AG09319 (cell line): ENCODE measurements at regions not wholly inside any gene's neighbourhood (a gene's known extent, or its start where the extent isn't known, plus 50 kb on each side); places are given as distances from the start of the nearest gene placed in this dataset.

Source experiments
- DNase-seq: peaks from one replicate; pipeline ENCODE4 v3.0.0-alpha.2; 2010; ENCODE audit warnings: low read depth; ENCODE audit errors: extremely low read depth
- TF ChIP-seq, protein P1 (sequence below): IDR thresholded peaks from 2 replicates; pipeline ENCODE4 v1.5.1; 2011; ENCODE audit warnings: low read depth, mild to moderate bottlenecking, inconsistent platforms, low read length, moderate library complexity

DNA sequence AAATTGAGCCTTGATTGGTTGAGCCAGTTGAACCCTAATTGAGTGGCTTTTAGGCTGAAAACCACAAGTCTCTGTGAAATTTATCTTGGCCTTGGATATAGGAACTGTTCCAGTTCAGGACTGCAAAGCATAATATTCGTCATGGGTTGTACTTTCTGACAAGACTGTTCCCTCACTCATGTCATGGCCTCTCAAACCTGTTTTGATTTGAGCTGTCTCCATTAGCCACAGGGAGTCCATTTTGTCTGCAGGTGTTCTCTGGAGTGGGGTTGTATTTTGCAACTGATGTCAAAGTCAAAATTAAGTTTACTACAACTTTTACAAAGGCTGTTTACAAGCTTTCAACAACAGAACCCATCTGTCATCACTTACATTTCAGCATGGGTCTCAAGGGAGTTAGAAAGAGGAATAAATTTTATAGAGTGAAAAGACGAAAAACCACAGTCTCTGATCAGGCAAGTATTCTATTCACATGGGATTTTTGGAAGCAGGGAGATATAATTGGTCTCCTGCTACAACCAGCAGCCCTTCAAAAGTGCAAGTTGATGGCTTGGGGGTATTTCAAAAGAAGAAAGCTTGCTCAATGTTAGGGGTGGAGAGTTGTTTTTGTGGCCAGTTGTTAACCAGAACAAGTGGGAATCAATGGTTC lies 1716.3 kb downstream of the C4orf33 start:
- DNase-seq: no peak
- TF ChIP-seq, protein P1, sequence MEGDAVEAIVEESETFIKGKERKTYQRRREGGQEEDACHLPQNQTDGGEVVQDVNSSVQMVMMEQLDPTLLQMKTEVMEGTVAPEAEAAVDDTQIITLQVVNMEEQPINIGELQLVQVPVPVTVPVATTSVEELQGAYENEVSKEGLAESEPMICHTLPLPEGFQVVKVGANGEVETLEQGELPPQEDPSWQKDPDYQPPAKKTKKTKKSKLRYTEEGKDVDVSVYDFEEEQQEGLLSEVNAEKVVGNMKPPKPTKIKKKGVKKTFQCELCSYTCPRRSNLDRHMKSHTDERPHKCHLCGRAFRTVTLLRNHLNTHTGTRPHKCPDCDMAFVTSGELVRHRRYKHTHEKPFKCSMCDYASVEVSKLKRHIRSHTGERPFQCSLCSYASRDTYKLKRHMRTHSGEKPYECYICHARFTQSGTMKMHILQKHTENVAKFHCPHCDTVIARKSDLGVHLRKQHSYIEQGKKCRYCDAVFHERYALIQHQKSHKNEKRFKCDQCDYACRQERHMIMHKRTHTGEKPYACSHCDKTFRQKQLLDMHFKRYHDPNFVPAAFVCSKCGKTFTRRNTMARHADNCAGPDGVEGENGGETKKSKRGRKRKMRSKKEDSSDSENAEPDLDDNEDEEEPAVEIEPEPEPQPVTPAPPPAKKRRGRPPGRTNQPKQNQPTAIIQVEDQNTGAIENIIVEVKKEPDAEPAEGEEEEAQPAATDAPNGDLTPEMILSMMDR: no peak

DNA sequence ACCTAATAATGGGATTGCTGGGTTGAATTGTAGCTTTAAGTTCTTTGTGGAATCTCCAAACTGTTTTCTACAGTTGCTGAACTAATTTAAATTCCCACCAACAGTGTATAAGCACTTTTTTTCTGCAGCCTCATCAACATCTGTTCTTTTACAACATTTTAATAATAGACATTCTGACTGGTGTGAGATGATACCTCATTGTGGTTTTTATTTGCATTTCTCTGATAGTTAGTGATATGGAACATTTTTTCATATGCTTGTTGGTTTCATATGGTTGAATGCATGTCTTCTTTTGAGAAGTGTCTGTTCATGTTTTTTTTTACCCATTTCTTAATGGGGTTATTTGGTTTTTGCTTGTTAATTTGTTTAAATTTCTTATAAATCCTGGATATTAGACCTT lies 1718.9 kb downstream of the C4orf33 start:
- TF ChIP-seq, protein P1: no peak
- DNase-seq: no peak

DNA sequence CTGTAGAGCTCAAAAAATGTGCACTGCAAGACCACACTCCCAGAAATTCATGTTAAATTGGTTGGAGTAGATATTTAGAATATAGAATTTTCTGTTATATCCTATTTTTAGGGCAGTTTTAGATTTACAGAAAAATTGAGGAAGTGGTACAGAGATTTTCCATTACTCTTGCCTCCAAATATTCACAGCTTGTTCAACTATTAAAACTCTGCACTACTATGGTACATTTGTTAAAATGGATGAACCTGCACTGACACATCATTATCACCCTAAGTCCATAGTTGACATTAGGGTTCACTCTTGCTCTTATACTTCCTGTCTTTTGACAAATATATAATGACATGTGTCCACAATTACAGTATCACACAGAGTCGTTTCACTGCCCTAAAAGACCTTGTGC lies 1724.5 kb downstream of the C4orf33 start:
- TF ChIP-seq, protein P1: no peak
- no peak for DNase-seq

DNA sequence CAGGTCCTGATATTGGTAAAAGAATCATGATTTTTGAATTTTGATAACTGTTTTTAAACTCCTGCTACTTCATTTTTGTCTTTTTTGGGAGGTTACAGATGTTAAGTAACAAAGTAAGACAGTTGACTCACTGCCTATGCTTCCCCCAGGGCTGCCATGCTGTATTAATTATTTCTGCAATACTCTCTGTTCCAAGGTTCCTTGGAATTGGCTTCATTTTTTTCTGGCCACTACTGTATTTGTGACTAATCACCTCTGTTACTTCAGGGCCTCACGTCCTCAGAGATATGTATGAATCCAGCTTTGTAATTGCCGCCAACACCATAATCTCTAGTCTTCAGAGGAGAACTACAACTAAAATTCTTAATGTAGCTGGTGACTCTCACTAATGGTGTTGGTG lies 1729.3 kb downstream of the C4orf33 start:
- DNase-seq: no peak
- TF ChIP-seq, protein P1: no peak

DNA sequence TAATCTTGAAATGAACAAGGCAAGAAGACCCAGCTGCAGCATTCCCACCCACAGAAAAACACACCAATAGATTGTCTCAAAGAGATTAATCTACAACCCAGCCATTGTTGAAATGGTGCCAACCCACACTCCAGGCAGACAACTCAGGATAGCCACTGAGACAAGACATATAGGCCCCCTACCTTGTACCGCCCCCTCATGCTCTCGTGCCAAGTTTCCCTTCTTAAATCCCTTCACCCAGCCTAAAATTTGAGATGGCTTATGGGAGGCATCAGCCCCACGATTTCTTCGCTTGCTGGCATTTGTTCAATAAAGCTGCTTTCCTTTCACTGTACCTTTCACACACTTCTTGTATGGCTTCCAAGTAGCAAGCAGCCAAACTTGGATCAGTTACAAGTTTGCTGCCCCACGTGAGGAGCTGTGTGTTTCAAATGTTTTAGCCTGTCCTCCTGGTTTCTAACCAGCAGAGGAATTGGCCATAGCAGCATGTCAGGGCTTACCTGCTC lies 1754.1 kb downstream of the C4orf33 start:
- TF ChIP-seq, protein P1: no peak
- no peak for DNase-seq

DNA sequence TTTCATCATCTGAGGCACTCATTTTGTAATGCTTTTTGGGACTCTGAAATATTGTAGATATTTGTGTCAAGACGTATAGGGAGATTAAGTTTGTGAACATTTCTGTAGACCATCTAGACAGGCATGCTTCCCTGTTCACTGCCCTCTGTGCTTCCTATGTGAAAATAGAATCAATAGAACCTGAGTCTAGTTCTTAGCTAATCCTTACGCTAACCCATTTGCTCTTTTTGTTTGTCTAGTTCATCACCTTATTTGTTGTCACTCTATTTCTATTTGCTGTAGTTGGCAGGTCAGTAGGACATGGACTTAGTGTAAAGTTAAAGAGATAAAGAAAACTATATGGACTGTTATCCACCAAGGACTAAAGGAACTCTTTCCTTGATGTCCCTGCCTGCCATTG lies 1755.2 kb downstream of the C4orf33 start:
- TF ChIP-seq, protein P1: no peak
- DNase-seq: no peak

DNA sequence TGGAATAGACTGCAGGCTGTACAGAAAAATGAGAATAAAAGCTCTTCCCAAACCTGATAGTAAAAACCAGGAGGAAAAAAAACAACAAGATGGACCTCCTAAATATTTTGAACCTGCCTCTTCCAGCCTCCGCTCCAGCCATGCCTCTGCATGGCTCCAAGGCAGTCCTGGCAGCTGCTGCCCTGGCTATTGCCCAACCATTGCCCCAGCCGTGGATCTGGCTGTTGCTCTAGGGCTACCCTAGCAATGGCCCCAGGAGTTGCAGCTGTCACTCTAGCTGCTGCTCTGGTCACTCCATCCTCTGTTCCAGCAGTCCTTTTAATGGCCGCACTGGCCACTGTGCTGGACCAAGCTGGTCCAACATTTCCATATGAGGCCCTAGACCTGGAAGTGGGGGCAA lies 1756.0 kb downstream of the C4orf33 start:
- DNase-seq: no peak
- TF ChIP-seq, protein P1: no peak
